ENCODE measurements at regions not wholly inside any gene's neighbourhood (a gene's known extent, or its start where the extent isn't known, plus 50 kb on each side); places are given as distances from the start of the nearest gene placed in this dataset.

GRCh38 chr7:98730326-98730725 lies 113.2 kb downstream of the NPTX2 start:
- TF ChIP-seq EZH2 (IDR thresholded peaks at IDR 0.05; ENCODE audit: borderline replicate concordance, insufficient read depth, low read depth, low read length, poor library complexity, severe bottlenecking) = no peak
- no peak for TF ChIP-seq CTCF (IDR thresholded peaks at IDR 0.05)
